ENCODE measurements at regions not wholly inside any gene's neighbourhood (a gene's known extent, or its start where the extent isn't known, plus 50 kb on each side); places are given as distances from the start of the nearest gene placed in this dataset.

- TF ChIP-seq, protein P1, sequence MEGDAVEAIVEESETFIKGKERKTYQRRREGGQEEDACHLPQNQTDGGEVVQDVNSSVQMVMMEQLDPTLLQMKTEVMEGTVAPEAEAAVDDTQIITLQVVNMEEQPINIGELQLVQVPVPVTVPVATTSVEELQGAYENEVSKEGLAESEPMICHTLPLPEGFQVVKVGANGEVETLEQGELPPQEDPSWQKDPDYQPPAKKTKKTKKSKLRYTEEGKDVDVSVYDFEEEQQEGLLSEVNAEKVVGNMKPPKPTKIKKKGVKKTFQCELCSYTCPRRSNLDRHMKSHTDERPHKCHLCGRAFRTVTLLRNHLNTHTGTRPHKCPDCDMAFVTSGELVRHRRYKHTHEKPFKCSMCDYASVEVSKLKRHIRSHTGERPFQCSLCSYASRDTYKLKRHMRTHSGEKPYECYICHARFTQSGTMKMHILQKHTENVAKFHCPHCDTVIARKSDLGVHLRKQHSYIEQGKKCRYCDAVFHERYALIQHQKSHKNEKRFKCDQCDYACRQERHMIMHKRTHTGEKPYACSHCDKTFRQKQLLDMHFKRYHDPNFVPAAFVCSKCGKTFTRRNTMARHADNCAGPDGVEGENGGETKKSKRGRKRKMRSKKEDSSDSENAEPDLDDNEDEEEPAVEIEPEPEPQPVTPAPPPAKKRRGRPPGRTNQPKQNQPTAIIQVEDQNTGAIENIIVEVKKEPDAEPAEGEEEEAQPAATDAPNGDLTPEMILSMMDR (IDR thresholded peaks at IDR 0.05) = no peak
- no peak for TF ChIP-seq POLR2A (IDR thresholded peaks at IDR 0.05)
Measured at GRCh38 chr9:110047955-110048402, 160.0 kb downstream of the C9orf152 start.
